Stimulated activated CD4-positive, alpha-beta T cell treated with anti-CD3 and anti-CD28 coated beads, Interleukin-2, amount 100 ng/mL, for 48 hours (primary cell): ENCODE measurements at regions not wholly inside any gene's neighbourhood (a gene's known extent, or its start where the extent isn't known, plus 50 kb on each side); places are given as distances from the start of the nearest gene placed in this dataset.
A peak's percentile ranks its signal among the peaks of the same experiment; 100 is the strongest.

Experiments
- DNase-seq, 2 donors: peaks; one replicate each; pipeline ENCODE4 v3.0.0-alpha.2; 2020

DNA sequence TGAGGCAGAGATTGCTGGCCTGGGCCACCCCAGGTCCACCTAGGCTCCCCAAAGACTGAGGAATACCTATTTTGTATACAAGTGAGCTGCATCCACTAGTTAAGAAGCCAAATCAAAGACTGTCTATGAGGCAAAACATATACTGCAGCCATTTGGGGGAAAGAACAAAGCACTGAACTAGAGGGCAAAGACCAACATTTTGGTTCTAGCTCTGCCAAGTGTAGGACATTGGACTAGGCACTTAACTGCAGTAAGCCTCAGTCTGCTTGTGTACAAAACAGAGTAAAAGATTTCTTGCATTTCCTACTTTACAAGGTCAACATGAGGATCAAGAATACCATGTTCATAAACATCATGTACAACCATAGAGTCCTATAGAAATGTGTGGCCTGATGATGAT lies 94.8 kb upstream of the CYP1B1 start:
- DNase-seq: no peak

DNA sequence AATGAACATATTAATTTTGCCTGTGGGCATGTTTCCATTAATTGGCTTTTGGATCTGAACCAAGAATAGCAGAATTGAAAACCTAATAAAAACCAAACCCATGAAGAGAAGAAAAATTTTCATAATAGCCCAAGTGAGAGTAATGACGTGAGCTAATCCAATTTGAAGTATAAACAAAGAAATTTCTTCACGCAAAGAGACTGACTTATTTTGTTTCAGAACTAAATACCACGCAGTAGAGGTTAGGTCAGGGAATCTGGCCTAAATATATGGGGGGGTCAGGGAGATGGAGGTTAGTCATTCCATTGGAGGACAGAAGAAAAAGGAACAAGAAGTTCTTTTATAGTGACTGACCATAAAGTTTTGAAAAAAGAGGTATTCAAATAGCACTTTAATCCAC lies 94.1 kb upstream of the CYP1B1 start:
- no peak for DNase-seq

DNA sequence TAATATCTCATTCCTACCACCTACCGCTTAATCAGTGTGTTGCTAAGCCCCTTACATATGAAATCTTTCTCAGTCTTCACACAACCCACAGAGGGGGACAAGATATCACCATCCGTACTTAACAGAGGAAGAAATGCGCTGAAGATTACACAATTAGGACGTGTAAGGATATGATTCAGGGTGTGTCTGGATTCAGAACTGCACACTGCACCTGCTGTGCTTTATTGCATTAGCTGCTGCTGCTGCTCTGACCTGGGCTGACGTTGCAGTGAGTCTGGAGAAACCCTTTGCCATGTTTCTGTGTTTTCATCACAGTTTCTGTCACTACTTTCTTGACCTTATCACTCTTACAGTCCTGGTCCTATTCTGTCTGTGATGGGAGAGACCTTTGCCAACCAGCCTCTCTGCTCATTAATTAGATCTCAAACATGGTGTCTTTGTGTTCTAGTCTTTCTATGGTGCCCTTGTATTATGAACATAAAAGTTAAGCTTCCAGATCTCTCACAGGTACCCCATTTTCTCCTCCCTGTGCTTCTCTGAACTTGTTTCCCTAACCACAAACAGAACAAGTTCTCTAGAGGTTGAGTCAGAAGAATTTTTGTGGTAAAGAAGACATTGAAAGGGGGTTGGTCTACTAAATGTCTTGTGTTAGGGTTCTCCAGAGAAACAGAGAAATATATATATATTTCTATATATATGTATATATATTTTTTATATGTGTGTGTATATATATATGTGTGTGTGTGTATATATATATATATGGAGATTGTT lies 92.9 kb upstream of the CYP1B1 start:
- no peak for DNase-seq

DNA sequence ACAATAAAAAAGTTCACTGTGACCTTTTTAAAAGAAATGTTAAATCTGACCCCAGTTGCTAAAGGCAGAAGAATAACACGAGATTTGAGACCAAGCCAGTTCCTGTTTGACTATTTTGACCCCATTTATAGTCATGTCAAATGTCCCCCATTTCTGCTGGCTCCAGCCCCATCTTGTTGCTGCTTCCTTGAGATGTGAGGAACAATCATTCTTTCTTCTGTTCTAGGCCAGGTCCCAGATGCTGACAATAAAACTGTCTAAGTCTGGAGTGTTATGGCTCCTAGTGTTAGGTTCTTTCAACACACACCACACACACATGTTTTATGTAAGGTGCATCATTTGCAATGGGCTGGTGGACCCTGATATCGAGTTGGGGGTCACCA lies 92.0 kb upstream of the CYP1B1 start:
- no peak for DNase-seq

DNA sequence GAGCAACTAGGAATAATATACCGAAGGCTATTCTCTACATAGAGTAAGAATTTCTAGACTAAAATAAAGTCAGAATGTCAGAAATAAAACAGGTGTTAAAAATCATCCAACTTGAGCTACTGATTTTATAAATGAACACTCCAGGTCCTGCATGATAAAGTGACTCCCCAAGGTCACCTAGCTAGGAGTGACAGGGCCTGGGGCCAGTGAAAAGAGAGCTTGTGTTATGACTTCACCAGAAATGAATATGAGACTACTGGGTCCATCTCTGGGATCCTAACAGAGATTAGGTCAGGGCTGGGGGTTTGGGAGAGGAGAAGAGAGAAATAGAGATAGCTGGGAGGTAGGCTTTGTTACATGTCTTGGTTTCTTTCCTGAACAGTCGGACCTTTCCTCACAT lies 89.7 kb upstream of the CYP1B1 start:
- no peak for DNase-seq

DNA sequence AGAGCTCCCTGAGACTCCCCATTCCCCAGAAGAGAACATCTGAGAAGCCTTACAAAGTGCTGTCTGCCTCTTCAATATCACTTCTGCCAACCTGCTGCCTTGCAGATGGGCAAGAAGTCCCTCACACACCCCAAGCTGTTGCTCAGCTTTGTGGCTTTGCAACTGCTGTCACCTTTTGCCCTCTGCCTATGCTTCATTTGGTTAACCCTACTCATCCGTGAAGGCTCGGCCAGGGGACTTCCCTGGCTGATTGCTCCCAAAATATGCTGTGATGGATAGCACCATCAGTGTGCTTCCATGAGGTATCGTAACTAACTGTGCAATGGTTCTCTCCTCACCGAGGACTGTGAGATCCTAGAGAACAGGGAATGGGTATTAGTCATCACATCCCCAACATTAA lies 88.9 kb upstream of the CYP1B1 start:
- DNase-seq: no peak

DNA sequence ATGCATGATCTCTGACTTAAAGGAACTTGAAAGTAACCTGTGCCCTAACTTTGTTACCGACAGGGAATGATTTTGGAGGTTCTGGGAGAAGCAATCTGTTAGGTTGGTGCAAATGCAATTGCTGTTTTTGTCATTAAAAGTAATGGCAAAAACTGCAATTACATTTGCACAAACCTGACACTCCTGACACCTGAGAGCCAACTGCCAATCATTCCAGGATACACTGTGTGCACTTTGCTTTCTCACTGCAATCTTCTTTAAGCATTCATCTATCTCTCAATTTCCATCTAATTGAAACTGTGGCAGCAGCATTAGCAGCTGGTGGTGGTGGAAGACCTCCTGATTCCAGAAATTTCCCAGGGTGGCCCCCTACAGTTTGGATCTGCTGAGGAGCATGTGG lies 87.6 kb upstream of the CYP1B1 start:
- DNase-seq: no peak

DNA sequence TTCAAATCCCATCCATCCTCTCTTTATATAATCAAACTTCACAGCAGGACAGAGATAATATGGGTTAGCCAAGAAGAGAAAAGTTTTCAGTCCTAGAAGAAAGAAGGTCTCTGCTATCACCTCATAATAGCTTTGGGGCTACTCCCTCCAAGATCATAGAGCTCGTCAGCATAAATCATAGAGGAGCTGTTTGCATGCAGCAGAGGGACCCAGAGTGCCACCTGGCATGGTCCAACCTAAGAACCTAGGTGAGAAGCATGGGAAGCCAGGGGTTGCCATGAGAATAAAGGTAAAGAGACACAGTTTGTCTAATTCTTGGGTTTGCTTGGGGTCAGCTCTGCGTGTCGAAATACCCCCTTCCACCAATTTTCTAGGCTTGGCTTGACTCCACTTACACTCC lies 87.1 kb upstream of the CYP1B1 start:
- no peak for DNase-seq

DNA sequence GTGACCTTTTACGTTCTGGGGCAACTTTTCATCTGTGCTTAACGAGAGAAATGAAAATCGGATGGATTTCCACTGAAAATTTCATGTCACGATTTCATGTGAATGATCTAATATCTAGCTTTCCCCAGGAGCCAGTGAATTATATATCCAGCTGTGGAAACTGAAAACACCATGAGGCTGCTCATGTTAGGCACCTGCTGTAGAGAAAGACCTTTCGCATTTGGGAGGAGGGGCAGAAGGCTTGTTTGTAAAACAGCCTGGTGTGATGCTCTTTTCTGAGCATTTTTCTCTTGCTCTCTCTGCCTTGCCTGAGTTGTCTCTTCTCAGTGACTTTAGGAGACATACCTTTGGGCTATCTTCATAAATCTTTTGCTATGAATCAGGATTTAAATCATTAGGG lies 84.6 kb upstream of the CYP1B1 start:
- DNase-seq: no peak

DNA sequence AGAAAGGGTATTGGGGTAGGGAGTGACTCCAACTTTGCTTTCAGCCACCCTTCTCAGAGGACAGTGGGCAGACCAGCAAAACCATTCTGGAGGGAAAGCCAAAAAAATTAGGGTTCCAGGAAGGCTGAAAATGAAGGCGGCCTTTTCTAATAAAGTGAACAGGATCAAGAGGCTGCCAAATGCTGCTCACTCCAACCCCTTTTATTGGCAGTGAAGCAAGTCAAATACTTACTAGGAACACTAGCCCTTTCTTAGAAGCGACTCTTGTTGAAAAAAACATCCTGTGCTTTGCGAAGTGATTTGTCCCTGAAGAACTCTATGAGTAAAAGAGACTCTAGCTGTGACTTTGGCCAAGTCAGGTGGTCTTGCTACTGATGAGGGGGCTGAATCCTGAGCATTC lies 83.6 kb upstream of the CYP1B1 start:
- no peak for DNase-seq

DNA sequence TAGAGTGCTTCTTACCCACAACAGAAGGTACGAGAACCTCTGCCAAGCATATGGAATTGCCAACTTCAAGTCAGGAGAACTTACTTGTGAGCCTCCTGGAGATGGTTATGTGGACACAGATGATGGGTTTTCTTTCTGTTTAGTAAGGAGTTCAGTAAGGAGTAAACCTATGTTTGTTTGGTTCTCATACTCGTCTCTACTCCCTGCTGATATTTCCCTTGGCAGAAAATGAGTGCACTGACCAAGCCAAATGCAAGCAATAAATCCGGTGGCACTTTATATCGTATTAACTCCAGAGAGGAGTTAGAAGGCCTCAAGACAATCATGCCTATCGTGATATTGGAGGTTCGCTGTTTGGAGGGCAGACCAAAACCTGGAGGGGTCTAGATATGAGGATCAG lies 83.2 kb upstream of the CYP1B1 start:
- no peak for DNase-seq

DNA sequence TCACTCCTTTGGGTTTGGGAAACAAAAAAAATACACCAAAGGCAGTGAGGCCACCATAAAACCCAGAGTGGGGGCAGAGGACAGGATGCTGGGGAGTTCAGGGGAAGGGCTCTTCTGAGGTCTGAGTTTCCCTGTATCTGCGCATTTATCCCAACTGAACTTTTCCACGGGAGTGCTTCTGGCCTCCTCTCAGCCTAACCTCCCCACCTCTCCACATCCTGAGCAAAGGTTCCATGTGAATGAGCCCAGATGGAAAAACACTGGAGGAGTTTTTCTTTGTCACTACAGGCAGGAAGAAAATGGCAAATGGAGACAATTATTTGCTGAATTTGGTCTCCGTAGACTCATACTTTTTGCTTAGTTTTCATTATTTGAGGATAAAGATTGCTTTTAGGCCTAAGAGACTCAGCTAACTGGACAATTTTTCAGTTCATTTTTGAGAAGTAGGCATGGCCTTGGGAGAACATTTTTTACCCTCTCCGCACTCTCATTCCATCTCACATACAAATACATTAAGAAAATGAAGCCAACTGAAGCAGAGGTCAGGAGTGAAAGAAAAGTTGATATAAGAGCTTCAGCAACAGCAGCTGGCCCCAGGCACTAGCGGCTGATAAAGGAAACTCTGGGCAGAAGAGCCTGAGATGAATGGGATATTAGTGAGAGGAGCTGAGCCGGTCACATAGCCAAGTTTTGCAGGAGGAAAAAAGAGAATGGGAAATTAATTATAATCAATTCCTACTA lies 82.6 kb upstream of the CYP1B1 start:
- DNase-seq: no peak

DNA sequence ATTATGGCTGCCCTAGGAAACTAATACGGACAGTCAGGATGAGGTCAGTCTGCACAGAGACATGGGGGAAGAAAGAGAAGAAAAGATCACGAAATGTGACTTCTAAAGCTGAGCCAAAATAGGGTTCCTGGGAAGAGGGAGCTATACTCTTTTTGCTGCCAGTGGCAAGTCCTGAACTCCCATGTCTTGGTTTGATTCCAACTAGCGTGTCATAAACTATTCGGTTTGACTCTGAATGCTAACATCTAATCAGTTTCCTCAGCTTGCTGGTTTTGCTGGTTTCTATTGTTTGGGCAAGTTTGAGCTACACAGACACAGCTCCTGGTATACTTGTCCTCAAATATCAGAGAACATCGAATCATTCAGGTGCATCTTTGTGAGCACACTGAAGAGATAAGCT lies 80.5 kb upstream of the CYP1B1 start:
- DNase-seq: no peak

DNA sequence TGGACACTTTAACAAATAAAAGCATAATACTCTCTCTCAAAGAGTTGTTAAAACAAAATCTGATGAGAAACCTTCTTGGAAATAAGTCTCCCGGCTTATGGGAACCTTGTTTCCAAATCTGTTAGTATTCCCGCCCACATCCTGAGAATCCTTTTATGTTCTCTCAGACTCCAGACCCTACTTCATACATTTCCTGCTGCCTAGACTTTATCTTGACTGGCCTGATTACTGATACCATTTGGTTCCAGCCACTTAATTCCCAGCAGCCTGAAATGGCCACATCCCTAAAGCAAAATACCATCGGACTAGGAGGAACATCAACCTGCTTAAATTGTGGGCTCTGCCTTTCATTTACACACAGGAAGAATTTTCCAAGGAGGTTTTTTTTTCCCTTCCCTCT lies 79.1 kb upstream of the CYP1B1 start:
- DNase-seq: no peak

DNA sequence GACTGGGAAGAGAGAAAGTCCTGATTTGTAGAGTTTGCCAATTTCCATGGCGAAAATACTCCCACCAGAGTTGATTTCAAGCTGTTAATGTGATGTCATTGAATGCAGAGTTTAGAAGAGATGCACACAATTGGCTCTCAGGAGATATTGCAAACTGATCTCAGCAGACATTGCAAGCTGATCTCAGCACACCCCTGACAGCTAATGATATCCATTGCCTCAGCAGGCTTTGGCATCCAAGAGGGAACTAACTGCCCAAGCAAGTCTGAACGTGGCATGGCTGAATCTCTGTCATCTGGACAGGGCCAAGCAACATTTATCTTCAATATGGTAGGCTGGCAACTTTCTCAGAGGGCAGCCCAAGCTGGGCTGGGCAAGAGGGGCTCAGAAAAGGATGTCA lies 78.4 kb upstream of the CYP1B1 start:
- no peak for DNase-seq

DNA sequence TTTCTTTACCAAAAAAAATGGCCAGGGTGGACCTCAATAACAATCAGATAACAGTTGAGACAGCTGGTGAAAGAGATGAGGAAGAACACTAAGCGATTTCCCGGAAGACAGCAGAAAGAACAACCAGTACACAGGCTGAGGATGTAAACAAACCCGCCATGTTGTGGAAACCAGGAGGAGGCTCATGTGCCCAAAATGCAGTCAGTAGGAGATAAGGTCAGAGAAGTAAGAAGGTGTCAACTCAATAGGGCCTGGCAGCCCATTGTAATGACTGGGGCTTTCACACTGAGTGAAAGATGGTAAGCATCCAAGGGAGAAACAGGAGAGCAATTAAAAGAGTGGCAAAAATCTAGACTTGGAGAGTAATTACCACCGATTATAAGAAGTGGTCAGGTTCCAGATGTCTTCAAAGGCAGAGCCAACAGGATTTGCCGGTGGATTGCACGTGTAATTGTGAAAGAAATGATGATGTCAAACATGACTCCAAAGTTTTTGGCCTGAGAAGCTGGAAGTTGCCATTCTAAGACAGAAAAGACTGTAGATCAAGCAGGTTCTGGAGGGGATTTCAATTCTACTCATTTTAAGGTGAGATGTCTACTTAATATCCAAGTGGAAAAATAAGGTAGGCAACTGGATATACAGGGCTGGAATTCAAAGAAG lies 77.7 kb upstream of the CYP1B1 start:
- DNase-seq: no peak

DNA sequence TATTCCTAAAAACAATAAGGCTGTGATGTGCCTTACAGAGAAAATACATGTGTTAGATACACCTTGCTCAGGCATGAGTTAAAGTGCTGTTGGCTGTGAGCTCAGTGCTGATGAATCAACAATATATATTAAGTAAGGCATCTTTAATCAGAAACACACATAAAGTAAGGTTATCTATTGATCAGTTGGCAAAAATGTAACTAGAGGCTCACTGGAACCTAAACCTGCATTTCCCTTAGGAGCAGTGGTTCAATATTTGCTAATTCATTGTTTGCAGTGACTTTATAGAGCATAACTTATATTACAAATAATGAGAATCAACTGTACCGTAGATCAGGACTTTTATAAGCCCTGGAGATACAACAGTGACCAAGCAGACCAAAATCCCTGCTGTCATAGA lies 77.0 kb upstream of the CYP1B1 start:
- no peak for DNase-seq

DNA sequence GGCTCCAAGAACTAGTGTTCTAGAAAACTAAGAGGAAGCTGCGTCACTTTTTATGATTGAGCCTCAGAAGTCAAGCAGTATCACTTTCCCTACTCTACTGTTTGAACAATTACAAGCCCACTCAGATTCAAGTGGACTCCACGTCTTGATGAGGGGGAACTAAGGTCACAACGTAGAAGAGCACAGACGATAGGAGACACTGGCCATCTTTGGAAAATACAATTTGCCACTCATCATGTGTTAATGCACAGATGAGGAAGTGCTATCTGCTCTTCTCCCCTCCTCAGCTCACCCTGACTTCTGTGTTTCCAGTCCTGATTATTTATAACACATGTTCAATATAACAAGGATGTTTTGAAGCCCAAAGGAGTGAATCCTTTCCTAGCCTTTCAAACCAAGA lies 76.1 kb upstream of the CYP1B1 start:
- DNase-seq: no peak

DNA sequence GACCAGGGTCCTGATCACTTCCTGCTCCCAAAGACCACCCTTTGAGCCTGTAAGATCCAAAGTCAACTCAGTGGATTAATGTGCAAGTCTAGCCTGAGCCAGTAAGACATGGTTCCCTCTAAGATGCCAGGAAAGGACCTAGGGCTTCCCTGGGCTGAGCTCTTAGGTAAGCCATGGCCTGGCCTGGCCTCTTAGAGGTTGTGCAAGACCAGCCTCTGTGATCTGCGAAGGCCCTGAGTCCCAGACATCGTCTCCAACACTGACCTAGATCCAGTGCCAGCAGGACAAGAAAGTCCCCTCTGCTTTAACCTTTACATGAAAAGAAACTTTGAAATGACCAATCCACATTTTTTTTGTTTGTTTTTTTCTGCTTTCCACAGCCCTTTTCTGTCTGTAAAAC lies 73.6 kb upstream of the CYP1B1 start:
- no peak for DNase-seq

DNA sequence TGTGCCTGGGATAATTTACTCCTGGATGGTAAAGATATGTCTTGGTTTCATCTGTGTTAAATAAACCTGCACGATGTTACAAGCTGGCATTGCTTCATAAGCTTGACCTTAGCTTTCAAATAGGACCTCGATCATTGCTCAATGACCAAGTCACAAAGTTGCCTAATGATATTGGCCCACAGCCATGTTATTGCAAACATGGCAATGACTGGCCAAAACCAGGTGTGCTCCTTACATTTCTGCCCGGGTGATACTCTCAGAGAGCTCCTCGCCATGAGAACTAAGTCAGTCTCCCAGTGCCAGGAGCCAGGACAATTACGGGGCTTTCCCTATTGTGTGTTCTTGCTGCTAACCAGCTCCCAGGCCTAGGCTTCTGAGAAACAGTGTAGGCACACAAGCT lies 72.5 kb upstream of the CYP1B1 start:
- DNase-seq: no peak

DNA sequence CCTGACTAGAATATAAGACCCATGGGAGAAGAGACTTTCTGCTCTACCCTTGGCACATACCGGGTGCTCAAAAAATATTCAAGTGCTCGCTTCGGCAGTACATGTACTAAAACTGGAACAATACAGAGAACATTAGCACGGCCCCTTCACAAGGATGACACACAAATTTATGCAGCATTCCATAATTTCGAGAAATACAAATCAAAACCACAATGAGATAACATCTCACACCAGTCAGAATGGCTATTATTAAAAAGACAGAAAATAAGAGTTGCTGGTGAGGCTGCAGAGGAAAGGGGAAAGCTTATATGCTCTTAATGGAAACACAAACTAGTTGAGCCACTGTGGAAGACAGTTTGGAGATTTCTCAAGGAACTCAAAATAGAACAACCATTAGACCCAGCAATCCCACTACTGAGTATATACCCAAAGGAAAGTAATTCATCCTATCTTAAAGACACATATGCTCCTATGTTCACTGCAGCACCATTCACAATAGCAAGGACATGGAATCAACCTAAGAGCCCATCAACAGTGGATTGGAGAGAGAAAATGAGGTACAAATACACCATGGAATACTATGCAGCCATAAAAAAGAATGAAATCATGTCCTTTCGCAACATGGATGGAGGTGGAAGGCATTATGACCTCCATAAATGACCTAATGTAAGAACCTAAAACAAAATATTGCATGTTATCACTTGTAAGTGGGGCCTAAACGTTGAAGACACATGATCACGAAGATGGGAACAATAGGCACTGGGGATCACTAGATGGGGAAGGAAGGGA lies 71.6 kb upstream of the CYP1B1 start:
- DNase-seq: no peak

DNA sequence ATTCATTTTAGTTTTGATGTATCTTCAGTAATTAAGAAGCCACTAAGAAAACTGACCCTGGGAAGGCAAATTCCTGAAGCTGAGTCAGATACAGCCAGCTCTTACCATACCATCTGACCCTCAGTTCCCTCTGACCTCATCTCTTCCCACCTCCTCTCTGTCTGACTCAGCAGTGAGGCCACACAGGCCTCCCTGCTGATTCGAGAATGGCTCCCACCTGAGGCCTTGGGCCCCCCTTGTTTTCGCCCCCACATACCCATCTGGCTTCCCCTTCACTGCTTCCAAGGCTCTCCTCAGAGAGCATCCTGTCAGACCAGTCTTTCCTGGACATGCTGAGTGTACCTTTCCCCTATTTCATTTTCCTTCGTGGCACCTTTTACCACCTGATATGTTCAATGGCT lies 71.0 kb upstream of the CYP1B1 start:
- no peak for DNase-seq

DNA sequence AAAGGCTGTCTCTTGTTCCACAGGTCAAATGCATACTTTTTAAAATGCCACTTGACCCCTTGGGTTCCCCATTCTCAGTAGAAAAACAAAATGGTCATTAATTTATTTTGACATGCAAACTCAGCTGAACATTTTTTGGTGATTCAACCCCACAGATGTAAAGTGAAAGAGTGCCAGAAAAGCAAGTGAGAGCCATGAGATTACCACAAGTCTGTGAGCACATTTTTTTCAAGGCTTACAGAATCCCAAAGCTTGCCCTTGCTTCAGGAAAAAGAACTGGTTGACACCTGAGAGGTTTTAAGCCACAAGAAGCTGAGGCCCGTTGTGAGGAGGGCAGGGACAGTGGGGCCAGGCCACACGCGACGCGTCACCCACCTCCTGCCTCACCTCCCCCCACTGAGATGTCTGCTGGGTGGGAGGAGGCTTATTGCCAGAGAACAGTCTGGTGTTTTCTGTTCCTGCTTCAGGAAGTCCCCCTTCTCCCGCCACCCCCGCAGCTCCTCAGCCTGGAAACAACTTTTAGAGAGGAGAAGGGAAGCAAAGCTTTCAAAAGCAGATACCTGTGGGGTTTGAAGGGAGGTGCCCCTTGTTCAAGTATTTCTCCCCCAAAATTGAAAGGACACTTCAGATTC lies 70.4 kb upstream of the CYP1B1 start:
- DNase-seq: peak in 1 of 2 donors; percentile 3
